Heart left ventricle (tissue), 16 donors: ENCODE measurements at regions not wholly inside any gene's neighbourhood (a gene's known extent, or its start where the extent isn't known, plus 50 kb on each side); places are given as distances from the start of the nearest gene placed in this dataset.

Experiments
- ATAC-seq, 4 donors: fragments of 200-7000 bp; cut with Tn5 transposase; one replicate each; pipeline ENCODE4 v1.9.1; 2020 to 2022; ENCODE audit warnings: moderate library complexity in 4 of 4, mild to moderate bottlenecking in 3 of 4, moderate number of reproducible peaks in 1 of 4
- DNase-seq, 5 donors: peaks; one replicate each; pipeline ENCODE4 v3.0.0-alpha.2; 2020
- H3K27ac ChIP-seq, 12 donors: fragments of 200-600 bp; sonication (generic) in 4 of 12; one replicate each; pipeline versions ENCODE4 v1.5.0 to v1.8.0; 2016 to 2022; ENCODE audit warnings: mild to moderate bottlenecking in 2 of 12
- H3K27me3 ChIP-seq, 9 donors: fragments of 200-600 bp; sonication (generic) in 2 of 9; one replicate each; pipeline versions ENCODE4 v1.5.1 to v1.8.0; 2016 to 2022; ENCODE audit warnings: mild to moderate bottlenecking in 3 of 9
- H3K36me3 ChIP-seq, 9 donors: fragments of 200-600 bp; sonication (generic) in 2 of 9; one replicate each; pipeline versions ENCODE4 v1.5.0 to v1.8.0; 2018 to 2022; ENCODE audit warnings: mild to moderate bottlenecking in 2 of 9
- H3K4me1 ChIP-seq, 12 donors: fragments of 200-600 bp; sonication (generic) in 4 of 12; one replicate each; pipeline versions ENCODE4 v1.5.0 to v1.8.0; 2016 to 2022; ENCODE audit warnings: mild to moderate bottlenecking in 3 of 12
- H3K4me3 ChIP-seq, 12 donors: fragments of 200-600 bp; sonication (generic) in 4 of 12; one replicate each; pipeline versions ENCODE4 v1.5.0 to v1.8.0; 2017 to 2022; ENCODE audit warnings: mild to moderate bottlenecking in 9 of 12, moderate library complexity in 4 of 12
- H3K9me3 ChIP-seq, 12 donors: fragments of 200-600 bp; sonication (generic) in 4 of 12; one replicate each; pipeline versions ENCODE4 v1.5.0 to v1.8.0; 2016 to 2022; ENCODE audit warnings: mild to moderate bottlenecking in 1 of 12
- CTCF ChIP-seq, 12 donors: fragments of 200-600 bp; sonication (generic) in 4 of 12; IDR thresholded peaks; one replicate each; pipeline versions ENCODE4 v1.5.0 to v1.8.0; 2018 to 2022; ENCODE audit warnings: antibody characterized with exemption in 12 of 12, mild to moderate bottlenecking in 5 of 12
- POLR2A ChIP-seq, 2 donors: fragments of 450-650 bp; IDR thresholded peaks; one replicate each; pipeline ENCODE4 v1.6.1; 2017; ENCODE audit warnings: antibody characterized with exemption in 2 of 2, mild to moderate bottlenecking in 2 of 2, moderate library complexity in 2 of 2
- WGBS, 4 donors: extraction: QIAGEN DNeasy Blood & Tissue Kit in 2 of 4; methylation state at CpG; one replicate each; pipeline versions ENCODE4 v1.1.5 to v1.1.7; 2013 to 2018; 5-methylcytosine and 5-hydroxymethylcytosine counted together
- intact Hi-C, 10 donors: fragments of 100-400 bp; cut with DNase I; formaldehyde crosslinking; loops; one replicate each; pipeline versions ENCODE4 v1.11.1 to v1.14.2; 2022
- donor health status: ischemic (EF 13 %, LVEDD 7.1; RV severe dilation, severe dysfunction).
- donor health status: healthy with polysubstance abuse.
- donor health status: DM: no; HTN: yes; CAD: no.
- donor health status: DM: no; HTN: no; CAD: no.
- donor health status: ischemic (EF 25% LVEDD 6.9; RV normal size, moderate dysfunction).
- donor health status: ischemic (EF 25% LVEDD 5.7; RV mildly dilated, moderate dysfunction).
- donor health status: healthy.
- donor health status: DM: yes; HTN: yes; CAD: no.
- donor health status: ischemic (EF 35%, LVEDD 5.7; RV mildly dilated, moderate dysfunction).
- donor health status: nonischemic (EF 11% LVEDD 7.7; RV severe dilation, severe dysfunction).
- donor health status: DM: yes; HTN: yes; CAD: no.
- donor health status: PGD.
- donor health status: ischemic (EF 29% LVEDD 5.4; RV normal size, mild dysfunction).
- donor health status: nonischemic (EF 23%, LVEDD 6.1; RV moderate dilation, normal function).

- Histone ChIP-seq H3K36me3 (no peaks in the 10 kb centered on the region), H3K27ac (no peak overlapping the region), H3K4me1 (no peaks in the 10 kb centered on the region), H3K9me3 (no peaks in the 10 kb centered on the region), H3K4me3 (no peak overlapping the region), H3K27me3 (no peaks in the 10 kb centered on the region)
- intact Hi-C loops: loop anchor here in 2 of 10 donors (10.0 kb wide), 1 partner anchor 115 kb away; no protein-coding TSS in a partner anchor
- no peak for TF ChIP-seq POLR2A (IDR thresholded peaks at IDR 0.05)
- no peak for TF ChIP-seq CTCF (IDR thresholded peaks at IDR 0.05)
- DNase-seq (no peak), ATAC-seq (peak in 1 of 4 donors; percentile 39)
- 74 to 81% (median 76%) methylated on average over 3 of the region's 3 CpGs for WGBS, 4 donors
These were observed 122.6 kb downstream of the INHBA start for GRCh38 chr7:41579961-41580935.

DNA sequence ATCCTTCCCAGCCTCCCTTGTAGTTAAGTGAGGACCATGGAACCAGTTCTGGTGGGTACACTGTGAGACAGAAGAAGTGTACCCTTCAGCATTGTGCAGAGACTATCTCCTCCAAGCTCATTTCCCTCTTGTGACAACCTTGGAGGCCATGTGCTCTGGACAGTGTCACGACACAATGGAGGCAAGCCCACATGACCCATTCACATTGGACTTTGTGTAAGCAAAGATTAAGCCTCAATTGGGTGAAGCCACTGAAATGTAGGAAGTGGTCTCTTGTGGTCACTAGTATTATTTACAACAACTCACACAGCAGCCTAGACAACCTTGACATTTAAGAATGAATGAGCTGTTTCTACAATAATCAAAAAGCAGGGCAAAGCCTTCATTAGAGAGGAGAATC lies 124.2 kb downstream of the INHBA start:
- H3K27ac ChIP-seq: no peak overlapping the region
- H3K9me3 ChIP-seq: no peaks in the 10 kb centered on the region
- 82 to 93% (median 87%) methylated on average over 1 of the region's 1 CpG for WGBS, 4 donors
- H3K4me3 ChIP-seq: no peak overlapping the region
- TF ChIP-seq POLR2A (IDR thresholded peaks at IDR 0.05) (no peak), CTCF (IDR thresholded peaks at IDR 0.05) (no peak)
- intact Hi-C loops: loop anchor here in 2 of 10 donors (10.0 kb wide), 1 partner anchor 116 kb away; no protein-coding TSS in a partner anchor
- DNase-seq (no peak), ATAC-seq (no peak)
- H3K36me3 ChIP-seq: no peaks in the 10 kb centered on the region
- peaks cover 0 to 2% (median 0%) of the 10 kb centered on the region in 12 donors for H3K4me1 ChIP-seq
- H3K27me3 ChIP-seq: no peaks in the 10 kb centered on the region

DNA sequence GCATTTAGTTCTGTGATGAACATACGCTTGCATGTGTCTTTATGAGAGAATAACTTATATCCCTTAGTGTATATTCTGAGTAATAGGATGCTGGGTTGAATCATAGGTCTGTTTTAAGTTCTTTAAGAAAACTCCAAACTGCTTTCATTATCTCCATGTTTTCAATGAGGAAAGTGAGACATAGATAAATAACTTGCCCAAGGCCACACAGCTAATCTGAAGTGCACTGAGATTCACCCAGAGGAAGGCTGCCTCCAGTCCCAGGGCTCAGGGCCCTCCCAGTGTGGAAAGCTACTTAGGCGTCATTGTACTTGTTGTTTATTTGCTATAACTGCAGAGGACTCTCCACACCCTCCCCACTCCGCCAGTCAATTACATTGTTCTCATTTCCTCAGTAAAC lies 126.7 kb downstream of the INHBA start:
- ATAC-seq (no peak), DNase-seq (no peak)
- no peaks in the 10 kb centered on the region for H3K27me3 ChIP-seq
- H3K27ac ChIP-seq: no peak overlapping the region
- H3K4me1 ChIP-seq: peaks cover 0 to 8% (median 0%) of the 10 kb centered on the region in 12 donors
- no peaks in the 10 kb centered on the region for H3K36me3 ChIP-seq
- no peaks in the 10 kb centered on the region for H3K9me3 ChIP-seq
- TF ChIP-seq CTCF (IDR thresholded peaks at IDR 0.05): no peak
- TF ChIP-seq POLR2A (IDR thresholded peaks at IDR 0.05): no peak
- no peak overlapping the region for H3K4me3 ChIP-seq
- intact Hi-C loops: loop anchor here in 2 of 10 donors (10.0 kb wide), 1 partner anchor 119 kb away; no protein-coding TSS in a partner anchor
- 83 to 86% (median 86%) methylated on average over 3 of the region's 3 CpGs for WGBS, 4 donors

DNA sequence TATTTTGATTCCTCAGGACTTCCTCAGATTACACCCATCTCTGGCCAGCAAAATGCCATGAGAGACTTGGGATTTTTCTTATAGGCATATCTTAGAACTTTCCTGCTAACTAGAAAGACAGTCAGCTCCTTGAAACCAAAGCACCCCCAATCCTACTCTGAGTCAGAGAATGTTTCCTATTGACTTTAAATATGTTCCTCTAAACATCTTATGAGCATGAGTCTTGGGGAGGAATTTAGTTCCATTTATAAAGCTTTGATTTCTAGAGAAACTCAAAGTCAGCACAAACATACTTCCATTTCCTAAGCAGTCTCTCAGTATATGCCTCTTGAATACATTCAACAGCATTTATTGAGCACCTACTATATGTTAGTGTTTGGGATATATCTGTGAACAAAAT lies 128.5 kb downstream of the INHBA start:
- H3K27me3 ChIP-seq: no peaks in the 10 kb centered on the region
- H3K27ac ChIP-seq: no peak overlapping the region
- TF ChIP-seq POLR2A (IDR thresholded peaks at IDR 0.05) (no peak), CTCF (IDR thresholded peaks at IDR 0.05) (no peak)
- H3K4me3 ChIP-seq: no peak overlapping the region
- H3K9me3 ChIP-seq: no peaks in the 10 kb centered on the region
- intact Hi-C loops: loop anchor here in 2 of 10 donors (10.0 kb wide), 1 partner anchor 120 kb away; no protein-coding TSS in a partner anchor
- H3K4me1 ChIP-seq: peaks cover 0 to 8% (median 0%) of the 10 kb centered on the region in 12 donors
- DNase-seq: no peak
- H3K36me3 ChIP-seq: no peaks in the 10 kb centered on the region
- no peak for ATAC-seq
